ENCODE measurements at regions not wholly inside any gene's neighbourhood (a gene's known extent, or its start where the extent isn't known, plus 50 kb on each side); places are given as distances from the start of the nearest gene placed in this dataset.
"Not testable (repeated sequence)": the region's sequence is repeated elsewhere in the genome, so short reads cannot be mapped to it uniquely, and the experiment has no call there.

- TF ChIP-seq CTCF (IDR thresholded peaks at IDR 0.05); POLR2A (IDR thresholded peaks at IDR 0.05); EP300 (IDR thresholded peaks at IDR 0.05; ENCODE audit: low read depth); POLR2AphosphoS5 (IDR thresholded peaks at IDR 0.05): not testable (repeated sequence)
Measured at GRCh38 chr2:158884552-158884951, 83.9 kb upstream of the TANC1 start.
